ENCODE measurements at regions not wholly inside any gene's neighbourhood (a gene's known extent, or its start where the extent isn't known, plus 50 kb on each side); places are given as distances from the start of the nearest gene placed in this dataset.

GRCh38 chr7:106424476-106425016 lies 139.8 kb upstream of the NAMPT start:
- intact Hi-C loops (cut with micrococcal nuclease) = loop anchor here (1.0 to 10.0 kb wide), 18 partner anchors 19 to 1480 kb away; partner anchors contain the start of genes CCDC71L, HBP1, PIK3CG and SYPL1
- H3K4me1 Mint-ChIP-seq (ENCODE audit: low read depth) = peaks cover 91% of the 10 kb centered on the region
- peak overlapping the region; percentile 80 for H3K4me3 Mint-ChIP-seq
- H3K27me3 Mint-ChIP-seq (ENCODE audit: low read depth) = peaks cover 2% of the 10 kb centered on the region
- peaks cover 13% of the 10 kb centered on the region for H3K36me3 Mint-ChIP-seq (ENCODE audit: low read depth)
- H3K9me3 Mint-ChIP-seq = no peaks in the 10 kb centered on the region
- CTCF ChIA-PET = interaction anchor here (1.0 to 1.7 kb wide), 3 partner anchors 37 to 248 kb away, joined by 3 to 13 read pairs (median 4); no protein-coding TSS in a partner anchor
- no peak for DNase-seq
- H3K27ac Mint-ChIP-seq = peak overlapping the region; percentile 99

- Mint-ChIP-seq H3K27me3 (ENCODE audit: low read depth) (peaks cover 6% of the 10 kb centered on the region), H3K4me1 (ENCODE audit: low read depth) (peaks cover 91% of the 10 kb centered on the region), H3K27ac (peak overlapping the region; percentile 99), H3K9me3 (no peaks in the 10 kb centered on the region), H3K4me3 (peak overlapping the region; percentile 56), H3K36me3 (ENCODE audit: low read depth) (peaks cover 13% of the 10 kb centered on the region)
- CTCF ChIA-PET = no interaction called here
- intact Hi-C loops (cut with micrococcal nuclease) = loop anchor here (2.0 to 10.0 kb wide), 4 partner anchors 237 to 1479 kb away; partner anchors contain the start of genes CCDC71L and PIK3CG
- no peak for DNase-seq
Measured at GRCh38 chr7:106423821-106424475, 139.2 kb upstream of the NAMPT start.

GRCh38 chr7:106423111-106423510 lies 138.3 kb upstream of the NAMPT start:
- no peaks in the 10 kb centered on the region for H3K9me3 Mint-ChIP-seq
- H3K36me3 Mint-ChIP-seq (ENCODE audit: low read depth) = peaks cover 13% of the 10 kb centered on the region
- DNase-seq = no peak
- CTCF ChIA-PET = interaction anchor here (0.6 to 0.7 kb wide), 2 partner anchors 36 to 902 kb away, joined by 3 to 5 read pairs; no protein-coding TSS in a partner anchor
- H3K4me3 Mint-ChIP-seq = no peak overlapping the region
- peak overlapping the region; percentile 99 for H3K27ac Mint-ChIP-seq
- peaks cover 92% of the 10 kb centered on the region for H3K4me1 Mint-ChIP-seq (ENCODE audit: low read depth)
- intact Hi-C loops (cut with micrococcal nuclease) = loop anchor here (5.0 to 10.0 kb wide), 3 partner anchors 444 to 1478 kb away; partner anchors contain the start of gene PIK3CG
- H3K27me3 Mint-ChIP-seq (ENCODE audit: low read depth) = peaks cover 13% of the 10 kb centered on the region

DNA sequence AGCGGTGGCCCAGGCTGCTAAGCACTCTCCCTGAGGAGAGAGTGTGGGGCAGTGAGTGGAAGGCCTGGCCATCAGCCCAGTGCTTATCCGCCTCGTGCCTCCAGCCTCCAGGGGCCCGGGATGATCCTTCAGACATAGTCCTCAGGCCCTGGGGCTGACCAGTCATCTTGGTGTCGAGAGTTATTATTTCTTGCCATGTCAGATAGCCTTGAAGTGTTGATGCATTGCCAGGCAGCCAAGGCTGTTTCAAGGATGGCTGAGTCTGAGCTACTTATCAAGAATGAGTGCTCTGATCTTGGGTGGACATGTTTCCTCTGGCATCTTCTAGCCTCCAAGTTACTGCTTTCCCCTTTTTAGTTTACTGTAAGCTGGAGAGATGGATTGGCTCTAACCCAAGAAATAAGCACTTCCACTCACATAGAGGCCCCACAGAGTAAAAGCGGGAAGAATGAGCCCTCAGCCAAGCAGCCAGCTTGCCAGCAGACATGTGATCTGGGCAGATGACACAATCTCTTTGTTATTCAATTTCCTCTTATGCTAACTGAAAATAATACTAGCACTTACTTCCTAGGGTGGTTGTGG lies 136.5 kb upstream of the NAMPT start:
- Mint-ChIP-seq H3K27ac (peak overlapping the region; percentile 93), H3K27me3 (ENCODE audit: low read depth) (peaks cover 11% of the 10 kb centered on the region), H3K9me3 (peaks cover 11% of the 10 kb centered on the region), H3K4me1 (ENCODE audit: low read depth) (peaks cover 84% of the 10 kb centered on the region), H3K36me3 (ENCODE audit: low read depth) (peaks cover 8% of the 10 kb centered on the region), H3K4me3 (no peak overlapping the region)
- intact Hi-C loops (cut with micrococcal nuclease) = loop anchor here (1.0 to 10.0 kb wide), 5 partner anchors 41 to 1476 kb away; partner anchors contain the start of gene PIK3CG
- CTCF ChIA-PET = no interaction called here
- peak; percentile 63 for DNase-seq

DNA sequence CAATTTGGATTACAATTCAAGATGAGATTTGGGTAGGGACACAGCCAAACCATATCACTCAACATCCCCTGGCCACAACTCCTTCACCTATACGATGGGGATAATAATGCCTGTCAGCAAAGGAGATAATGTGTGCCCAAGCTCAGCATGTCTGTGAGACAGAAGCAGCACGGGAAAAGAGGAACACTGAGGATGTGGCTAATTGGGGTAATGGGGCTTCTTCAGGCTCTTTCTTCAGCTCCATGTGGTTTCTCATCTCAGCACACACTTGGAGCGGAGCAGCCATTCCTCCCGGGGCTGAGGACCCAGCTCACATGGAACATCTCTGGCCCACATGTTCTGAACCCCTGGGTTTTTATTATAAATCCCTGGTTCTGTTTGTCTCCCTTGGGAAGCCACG lies 136.0 kb upstream of the NAMPT start:
- Mint-ChIP-seq H3K4me3 (no peak overlapping the region), H3K4me1 (ENCODE audit: low read depth) (peaks cover 80% of the 10 kb centered on the region), H3K27ac (peak overlapping the region; percentile 93), H3K36me3 (ENCODE audit: low read depth) (peaks cover 8% of the 10 kb centered on the region), H3K27me3 (ENCODE audit: low read depth) (peaks cover 11% of the 10 kb centered on the region), H3K9me3 (peaks cover 13% of the 10 kb centered on the region)
- DNase-seq = no peak
- CTCF ChIA-PET = interaction anchor here (1.5 kb wide), 1 partner anchor 136 kb away, joined by 4 read pairs; the partner anchor contains the start of gene NAMPT
- intact Hi-C loops (cut with micrococcal nuclease) = loop anchor here (1.0 to 10.0 kb wide), 6 partner anchors 42 to 1476 kb away; partner anchors contain the start of gene PIK3CG

DNA sequence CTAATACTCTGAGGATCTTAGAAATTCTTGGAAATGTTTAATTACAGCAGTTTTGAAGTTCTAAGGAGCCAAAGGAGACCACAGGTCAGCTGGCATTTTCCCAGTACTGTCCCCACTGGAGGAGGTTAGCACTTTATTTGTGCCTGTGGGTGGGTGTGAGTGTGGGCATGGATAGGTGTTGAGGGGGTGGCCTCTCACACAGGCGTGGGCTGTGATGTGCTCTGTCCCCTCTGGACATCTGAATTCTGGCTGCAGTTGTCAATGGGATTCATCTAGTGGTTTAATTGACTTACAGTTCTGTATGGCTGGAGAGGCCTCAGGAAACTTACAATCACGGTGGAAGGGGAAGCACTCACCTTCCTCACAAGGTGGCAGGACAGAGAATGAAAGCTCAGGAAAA lies 135.4 kb upstream of the NAMPT start:
- CTCF ChIA-PET = interaction anchor here (1.5 kb wide), 1 partner anchor 135 kb away, joined by 4 read pairs; the partner anchor contains the start of gene NAMPT
- peak overlapping the region; percentile 80 for H3K27ac Mint-ChIP-seq
- intact Hi-C loops (cut with micrococcal nuclease) = loop anchor here (1.0 to 10.0 kb wide), 4 partner anchors 135 to 1475 kb away; partner anchors contain the start of gene PIK3CG
- H3K9me3 Mint-ChIP-seq = peaks cover 13% of the 10 kb centered on the region
- no peak for DNase-seq
- H3K4me3 Mint-ChIP-seq = no peak overlapping the region
- H3K36me3 Mint-ChIP-seq (ENCODE audit: low read depth) = peaks cover 4% of the 10 kb centered on the region
- peaks cover 16% of the 10 kb centered on the region for H3K27me3 Mint-ChIP-seq (ENCODE audit: low read depth)
- peaks cover 77% of the 10 kb centered on the region for H3K4me1 Mint-ChIP-seq (ENCODE audit: low read depth)

- intact Hi-C loops (cut with micrococcal nuclease) = loop anchor here (1.0 to 10.0 kb wide), 4 partner anchors 134 to 1475 kb away; partner anchors contain the start of gene PIK3CG
- CTCF ChIA-PET = interaction anchor here (1.5 kb wide), 1 partner anchor 135 kb away, joined by 4 read pairs; the partner anchor contains the start of gene NAMPT
- peak; percentile 70 for DNase-seq
- Mint-ChIP-seq H3K27ac (peak overlapping the region; percentile 80), H3K4me3 (no peak overlapping the region), H3K9me3 (peaks cover 13% of the 10 kb centered on the region), H3K27me3 (ENCODE audit: low read depth) (peaks cover 17% of the 10 kb centered on the region), H3K4me1 (ENCODE audit: low read depth) (peaks cover 72% of the 10 kb centered on the region), H3K36me3 (ENCODE audit: low read depth) (peaks cover 3% of the 10 kb centered on the region)
Measured at GRCh38 chr7:106419455-106420182, 134.8 kb upstream of the NAMPT start.

GRCh38 chr7:106418526-106418925 lies 133.7 kb upstream of the NAMPT start:
- Mint-ChIP-seq H3K36me3 (ENCODE audit: low read depth) (peaks cover 3% of the 10 kb centered on the region), H3K9me3 (peaks cover 13% of the 10 kb centered on the region), H3K4me1 (ENCODE audit: low read depth) (peaks cover 61% of the 10 kb centered on the region), H3K27ac (peak overlapping the region; percentile 3), H3K4me3 (no peak overlapping the region), H3K27me3 (ENCODE audit: low read depth) (peaks cover 19% of the 10 kb centered on the region)
- intact Hi-C loops (cut with micrococcal nuclease) = no loop called here
- no peak for DNase-seq
- CTCF ChIA-PET = no interaction called here

GRCh38 chr7:106418094-106418493 lies 133.3 kb upstream of the NAMPT start:
- Mint-ChIP-seq H3K4me3 (no peak overlapping the region), H3K4me1 (ENCODE audit: low read depth) (peaks cover 56% of the 10 kb centered on the region), H3K9me3 (peaks cover 13% of the 10 kb centered on the region), H3K27me3 (ENCODE audit: low read depth) (peaks cover 23% of the 10 kb centered on the region), H3K36me3 (ENCODE audit: low read depth) (peaks cover 3% of the 10 kb centered on the region), H3K27ac (peak overlapping the region; percentile 3)
- DNase-seq = no peak
- CTCF ChIA-PET = interaction anchor here (0.8 kb wide), 1 partner anchor 16 kb away, joined by 3 read pairs; no protein-coding TSS in a partner anchor
- intact Hi-C loops (cut with micrococcal nuclease) = no loop called here

GRCh38 chr7:106417273-106417902 lies 132.6 kb upstream of the NAMPT start:
- Mint-ChIP-seq H3K4me1 (ENCODE audit: low read depth) (peaks cover 50% of the 10 kb centered on the region), H3K4me3 (no peak overlapping the region), H3K9me3 (peaks cover 13% of the 10 kb centered on the region), H3K36me3 (ENCODE audit: low read depth) (peaks cover 1% of the 10 kb centered on the region), H3K27me3 (ENCODE audit: low read depth) (peaks cover 25% of the 10 kb centered on the region), H3K27ac (no peak overlapping the region)
- no peak for DNase-seq
- intact Hi-C loops (cut with micrococcal nuclease) = no loop called here
- CTCF ChIA-PET = interaction anchor here (0.8 to 2.0 kb wide), 4 partner anchors 8 to 45 kb away, joined by 3 to 5 read pairs (median 4); no protein-coding TSS in a partner anchor

- DNase-seq = no peak
- H3K4me1 Mint-ChIP-seq (ENCODE audit: low read depth) = peaks cover 41% of the 10 kb centered on the region
- intact Hi-C loops (cut with micrococcal nuclease) = no loop called here
- H3K27ac Mint-ChIP-seq = no peak overlapping the region
- H3K27me3 Mint-ChIP-seq (ENCODE audit: low read depth) = peaks cover 33% of the 10 kb centered on the region
- CTCF ChIA-PET = interaction anchor here (1.1 to 2.0 kb wide), 4 partner anchors 9 to 240 kb away, joined by 4 to 5 read pairs (median 4); no protein-coding TSS in a partner anchor
- H3K4me3 Mint-ChIP-seq = no peak overlapping the region
- H3K36me3 Mint-ChIP-seq (ENCODE audit: low read depth) = peaks cover 1% of the 10 kb centered on the region
- H3K9me3 Mint-ChIP-seq = peaks cover 13% of the 10 kb centered on the region
Measured at GRCh38 chr7:106416430-106416829, 131.6 kb upstream of the NAMPT start.

Data from activated naive CD4-positive, alpha-beta T cell treated with anti-CD3 and anti-CD28 coated beads for 36 hours (primary cell).